ENCODE measurements at regions not wholly inside any gene's neighbourhood (a gene's known extent, or its start where the extent isn't known, plus 50 kb on each side); places are given as distances from the start of the nearest gene placed in this dataset.

- Mint-ChIP-seq H3K27me3 (peaks cover 2% of the 10 kb centered on the region), H3K27ac (no peak overlapping the region), H3K4me1 (peaks cover 6% of the 10 kb centered on the region), H3K9me3 (ENCODE audit: low read depth) (no peaks in the 10 kb centered on the region), H3K4me3 (no peak overlapping the region), H3K36me3 (no peaks in the 10 kb centered on the region)
- DNase-seq (no peak), ATAC-seq (no peak)
- CTCF ChIA-PET: interaction anchor here (0.6 kb wide), 1 partner anchor 12 kb away, joined by 3 read pairs; no protein-coding TSS in a partner anchor
These were observed 168.0 kb upstream of the IRX3 start for GRCh38 chr16:54454616-54455015.

- no peak for ATAC-seq
- Mint-ChIP-seq H3K27me3 (peaks cover 2% of the 10 kb centered on the region), H3K4me1 (peaks cover 6% of the 10 kb centered on the region), H3K4me3 (no peak overlapping the region), H3K9me3 (ENCODE audit: low read depth) (no peaks in the 10 kb centered on the region), H3K27ac (no peak overlapping the region), H3K36me3 (no peaks in the 10 kb centered on the region)
- DNase-seq: no peak
- CTCF ChIA-PET: interaction anchor here (0.6 kb wide), 1 partner anchor 13 kb away, joined by 3 read pairs; no protein-coding TSS in a partner anchor
These were observed 167.3 kb upstream of the IRX3 start for GRCh38 chr16:54453871-54454270.

DNA sequence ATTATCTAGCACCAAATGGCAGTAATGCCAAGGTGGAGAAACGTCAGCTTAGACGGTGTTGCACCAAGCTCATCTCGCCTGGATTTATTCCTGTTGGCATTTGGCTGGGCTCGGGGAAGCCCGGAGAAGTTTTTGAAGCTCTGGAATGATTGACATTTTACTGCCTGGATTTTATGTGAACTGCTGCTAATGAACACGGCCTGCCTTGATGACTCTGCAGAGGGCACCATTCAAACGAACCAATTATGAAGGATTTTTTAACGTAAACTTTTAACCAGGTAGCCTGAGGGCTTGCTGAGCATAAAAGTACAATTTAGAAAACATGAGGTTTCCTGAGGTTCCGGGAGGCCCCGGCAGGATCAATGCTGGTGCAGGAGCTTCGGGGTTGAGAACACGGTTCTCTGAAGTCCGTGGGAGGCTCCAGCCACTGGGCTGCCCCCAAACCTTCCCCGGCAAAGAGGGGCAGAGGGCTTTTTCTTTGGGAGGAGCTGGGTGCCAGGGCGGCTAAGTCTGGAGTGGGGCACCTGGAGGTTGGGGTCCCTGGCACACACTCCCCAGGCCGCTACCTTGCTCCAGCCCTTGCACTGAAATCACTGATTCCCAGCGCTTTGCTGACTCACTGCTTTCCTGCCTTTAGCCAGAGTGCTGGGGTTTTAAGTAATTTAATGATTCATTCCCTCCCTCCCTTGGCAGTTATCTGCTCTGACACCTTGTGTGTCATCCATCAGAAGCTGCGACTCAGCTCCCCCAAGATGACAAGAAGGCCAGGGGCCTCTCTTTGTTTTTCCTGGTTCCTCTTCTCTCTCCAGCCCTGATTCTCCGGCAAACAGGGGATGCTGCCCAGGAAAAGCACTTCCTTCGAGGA lies 161.2 kb upstream of the IRX3 start:
- no peak overlapping the region for H3K4me3 Mint-ChIP-seq
- DNase-seq (no peak), ATAC-seq (no peak)
- no peak overlapping the region for H3K27ac Mint-ChIP-seq
- H3K4me1 Mint-ChIP-seq: no peaks in the 10 kb centered on the region
- H3K9me3 Mint-ChIP-seq (ENCODE audit: low read depth): no peaks in the 10 kb centered on the region
- peaks cover 6% of the 10 kb centered on the region for H3K27me3 Mint-ChIP-seq
- CTCF ChIA-PET: no interaction called here
- H3K36me3 Mint-ChIP-seq: no peaks in the 10 kb centered on the region

DNA sequence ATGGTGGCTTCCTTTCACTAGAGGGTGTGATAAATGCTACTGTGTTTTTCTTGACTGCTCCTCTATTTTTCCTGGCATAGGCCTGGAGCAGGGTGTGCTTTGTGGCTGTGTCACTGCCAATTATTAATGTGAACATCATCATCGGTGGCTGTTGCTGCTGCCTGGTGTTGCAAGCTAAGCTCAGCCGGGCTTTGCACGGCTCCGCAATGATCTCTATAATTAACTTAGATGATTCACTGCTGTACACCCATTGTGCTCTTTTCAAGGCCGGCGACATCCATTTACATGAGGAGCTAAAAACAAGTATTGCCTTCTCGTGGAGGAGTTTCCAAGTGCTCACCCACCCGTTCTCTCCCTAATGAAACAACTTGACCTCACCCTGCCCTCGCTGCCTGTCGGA lies 160.1 kb upstream of the IRX3 start:
- Mint-ChIP-seq H3K27ac (no peak overlapping the region), H3K4me1 (no peaks in the 10 kb centered on the region), H3K36me3 (no peaks in the 10 kb centered on the region), H3K9me3 (ENCODE audit: low read depth) (no peaks in the 10 kb centered on the region), H3K27me3 (peaks cover 6% of the 10 kb centered on the region), H3K4me3 (no peak overlapping the region)
- CTCF ChIA-PET: no interaction called here
- DNase-seq (no peak), ATAC-seq (no peak)

DNA sequence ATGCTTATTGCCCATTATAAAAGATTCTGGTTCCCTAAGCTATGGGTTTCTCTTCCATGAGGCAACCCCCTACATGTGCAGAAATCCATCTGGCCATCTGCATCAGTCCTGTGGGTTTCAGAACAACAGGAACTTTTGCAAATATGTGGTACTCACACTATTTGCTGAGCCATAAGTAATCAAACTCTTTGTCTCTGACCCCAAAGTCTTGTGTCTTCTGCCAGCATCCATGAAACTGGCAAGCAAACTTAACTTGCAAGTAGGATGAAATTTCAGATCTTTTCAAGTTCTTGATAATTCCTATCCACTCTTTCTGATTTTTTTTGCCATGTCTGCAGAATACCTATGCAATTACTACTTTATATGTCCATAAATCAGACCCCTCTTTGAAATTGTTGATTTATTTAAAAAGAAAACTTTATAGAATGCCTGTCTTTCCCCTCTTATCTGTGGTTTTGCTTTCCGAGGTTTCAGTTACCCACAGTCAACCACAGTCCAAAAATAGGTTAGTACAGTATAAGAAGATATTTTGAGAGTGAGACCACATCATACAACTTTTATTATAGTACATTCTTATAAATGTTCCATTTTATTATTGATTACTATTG lies 158.4 kb upstream of the IRX3 start:
- ATAC-seq: no peak
- H3K27ac Mint-ChIP-seq: no peak overlapping the region
- H3K27me3 Mint-ChIP-seq: peaks cover 3% of the 10 kb centered on the region
- no peak overlapping the region for H3K4me3 Mint-ChIP-seq
- no peaks in the 10 kb centered on the region for H3K36me3 Mint-ChIP-seq
- H3K9me3 Mint-ChIP-seq (ENCODE audit: low read depth): no peaks in the 10 kb centered on the region
- H3K4me1 Mint-ChIP-seq: no peaks in the 10 kb centered on the region
- CTCF ChIA-PET: no interaction called here
- no peak for DNase-seq

DNA sequence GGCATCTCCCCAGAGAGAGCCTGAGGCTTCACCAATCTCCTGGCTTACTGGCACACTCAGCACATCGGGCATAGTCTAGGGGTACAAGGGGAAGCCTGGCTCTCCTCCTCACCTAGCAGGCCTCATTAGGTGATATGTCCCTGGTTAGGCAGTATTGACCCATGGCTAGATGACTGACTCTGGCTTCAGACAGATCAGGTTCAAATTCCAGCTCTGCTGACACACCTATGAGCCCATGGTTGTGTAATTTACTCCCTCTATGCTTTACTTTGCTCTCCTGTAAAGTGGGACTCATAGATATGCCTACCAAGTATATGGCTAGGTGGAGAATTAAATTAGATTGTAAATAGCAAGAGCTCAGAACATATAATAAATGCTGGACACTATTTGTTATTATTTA lies 157.3 kb upstream of the IRX3 start:
- DNase-seq: no peak
- no peak overlapping the region for H3K27ac Mint-ChIP-seq
- CTCF ChIA-PET: no interaction called here
- no peak overlapping the region for H3K4me3 Mint-ChIP-seq
- no peaks in the 10 kb centered on the region for H3K36me3 Mint-ChIP-seq
- H3K9me3 Mint-ChIP-seq (ENCODE audit: low read depth): no peaks in the 10 kb centered on the region
- H3K4me1 Mint-ChIP-seq: no peaks in the 10 kb centered on the region
- no peak for ATAC-seq
- H3K27me3 Mint-ChIP-seq: peaks cover 3% of the 10 kb centered on the region

DNA sequence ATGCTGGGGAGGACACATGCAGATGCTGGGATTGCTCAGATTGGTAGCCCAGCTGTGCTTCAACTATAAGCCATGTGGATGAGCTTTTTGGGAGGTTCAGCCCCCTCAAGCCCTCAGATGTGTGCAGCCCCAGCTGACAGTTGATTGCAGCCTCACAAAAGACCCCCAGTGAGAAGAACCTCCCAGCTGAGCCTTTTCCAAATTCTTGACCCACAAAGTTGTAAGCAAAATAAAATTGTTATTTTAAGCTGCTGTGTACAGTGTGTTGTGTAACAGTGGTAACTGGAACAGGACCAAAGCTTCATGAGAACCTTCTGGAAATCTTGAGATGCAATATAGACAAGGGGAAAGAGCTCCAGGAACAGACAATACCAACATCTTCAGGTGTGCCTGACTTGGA lies 156.8 kb upstream of the IRX3 start:
- Mint-ChIP-seq H3K27me3 (peaks cover 3% of the 10 kb centered on the region), H3K4me1 (no peaks in the 10 kb centered on the region), H3K27ac (no peak overlapping the region), H3K9me3 (ENCODE audit: low read depth) (no peaks in the 10 kb centered on the region), H3K36me3 (no peaks in the 10 kb centered on the region), H3K4me3 (no peak overlapping the region)
- CTCF ChIA-PET: no interaction called here
- no peak for ATAC-seq
- no peak for DNase-seq

- Mint-ChIP-seq H3K27me3 (no peaks in the 10 kb centered on the region), H3K27ac (no peak overlapping the region), H3K9me3 (ENCODE audit: low read depth) (no peaks in the 10 kb centered on the region), H3K36me3 (no peaks in the 10 kb centered on the region), H3K4me3 (no peak overlapping the region), H3K4me1 (no peaks in the 10 kb centered on the region)
- DNase-seq (no peak), ATAC-seq (no peak)
- CTCF ChIA-PET: no interaction called here
These were observed 156.3 kb upstream of the IRX3 start for GRCh38 chr16:54442864-54443263.

DNA sequence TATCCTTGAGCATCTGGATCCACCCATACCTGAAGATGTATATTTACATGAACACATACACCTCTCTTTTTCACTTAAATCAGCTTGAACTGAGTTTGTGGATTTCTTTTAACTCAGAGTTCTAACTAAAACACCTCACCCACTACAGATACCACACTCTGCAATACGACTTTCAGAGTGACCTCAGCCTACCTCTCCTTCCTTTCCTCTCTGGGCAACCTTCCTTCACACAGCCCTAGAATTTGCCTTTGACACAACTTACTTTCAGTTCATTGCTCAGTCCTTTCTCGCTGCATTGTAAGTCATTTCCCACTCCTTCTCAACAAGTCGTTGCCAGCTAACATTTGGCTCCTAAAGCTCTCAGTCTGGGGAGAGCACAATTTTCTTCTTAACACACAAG lies 151.9 kb upstream of the IRX3 start:
- no peaks in the 10 kb centered on the region for H3K36me3 Mint-ChIP-seq
- ATAC-seq: no peak
- no peak for DNase-seq
- no peaks in the 10 kb centered on the region for H3K27me3 Mint-ChIP-seq
- no peaks in the 10 kb centered on the region for H3K9me3 Mint-ChIP-seq (ENCODE audit: low read depth)
- CTCF ChIA-PET: no interaction called here
- no peak overlapping the region for H3K27ac Mint-ChIP-seq
- H3K4me3 Mint-ChIP-seq: no peak overlapping the region
- H3K4me1 Mint-ChIP-seq: no peaks in the 10 kb centered on the region

GRCh38 chr16:54437921-54438320 lies 151.3 kb upstream of the IRX3 start:
- no peak for DNase-seq
- ATAC-seq: no peak
- no peak overlapping the region for H3K27ac Mint-ChIP-seq
- no peaks in the 10 kb centered on the region for H3K36me3 Mint-ChIP-seq
- no peaks in the 10 kb centered on the region for H3K4me1 Mint-ChIP-seq
- H3K9me3 Mint-ChIP-seq (ENCODE audit: low read depth): no peaks in the 10 kb centered on the region
- H3K27me3 Mint-ChIP-seq: peaks cover 3% of the 10 kb centered on the region
- CTCF ChIA-PET: no interaction called here
- no peak overlapping the region for H3K4me3 Mint-ChIP-seq

DNA sequence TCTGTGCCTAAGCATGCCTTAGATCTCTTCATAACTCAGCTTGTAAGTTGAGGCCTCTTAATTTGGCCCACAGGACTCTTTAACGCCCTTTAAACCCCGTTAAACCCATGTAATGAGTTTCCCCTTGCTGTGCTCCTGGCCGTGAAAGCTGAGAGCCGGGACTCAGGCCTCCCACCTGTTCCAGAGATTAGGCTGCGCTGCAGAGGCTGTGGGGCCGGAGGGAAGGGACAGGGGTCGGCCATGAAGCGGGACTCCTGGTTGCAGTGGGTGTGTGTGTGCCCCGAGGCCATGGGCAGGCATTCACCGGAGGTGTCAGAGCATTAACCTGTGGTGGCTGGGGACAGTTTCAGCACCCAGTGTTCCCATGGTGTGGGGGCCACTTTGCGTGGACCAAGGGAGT lies 150.8 kb upstream of the IRX3 start:
- ATAC-seq: no peak
- Mint-ChIP-seq H3K27ac (no peak overlapping the region), H3K36me3 (no peaks in the 10 kb centered on the region), H3K4me1 (no peaks in the 10 kb centered on the region), H3K4me3 (no peak overlapping the region), H3K9me3 (ENCODE audit: low read depth) (no peaks in the 10 kb centered on the region), H3K27me3 (peaks cover 3% of the 10 kb centered on the region)
- no peak for DNase-seq
- CTCF ChIA-PET: no interaction called here

- DNase-seq: no peak
- Mint-ChIP-seq H3K27me3 (peaks cover 5% of the 10 kb centered on the region), H3K4me3 (no peak overlapping the region), H3K9me3 (ENCODE audit: low read depth) (peaks cover 2% of the 10 kb centered on the region), H3K36me3 (no peaks in the 10 kb centered on the region), H3K4me1 (peaks cover 3% of the 10 kb centered on the region), H3K27ac (no peak overlapping the region)
- ATAC-seq: no peak
- CTCF ChIA-PET: no interaction called here
These were observed 149.8 kb upstream of the IRX3 start for GRCh38 chr16:54436346-54436745.

DNA sequence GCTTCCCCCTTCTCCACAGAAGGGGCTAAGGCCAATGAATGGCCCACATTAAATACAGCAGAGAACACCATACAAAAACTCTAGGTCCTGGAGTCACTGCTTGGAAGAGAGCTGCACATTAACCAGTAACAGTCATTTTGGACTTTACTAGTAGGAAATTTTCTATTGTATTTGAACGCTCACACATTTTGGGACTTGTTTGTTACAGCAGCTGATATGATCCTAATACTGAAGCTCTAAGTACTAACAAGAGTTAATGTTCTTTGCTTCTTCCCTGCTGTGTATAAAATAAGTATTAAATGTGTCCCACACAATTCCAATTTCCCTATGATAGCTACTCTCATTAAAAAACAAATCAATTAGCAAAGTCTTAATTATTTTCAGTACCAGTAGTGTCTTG lies 148.3 kb upstream of the IRX3 start:
- Mint-ChIP-seq H3K27ac (no peak overlapping the region), H3K4me3 (no peak overlapping the region), H3K4me1 (peaks cover 7% of the 10 kb centered on the region), H3K9me3 (ENCODE audit: low read depth) (peaks cover 6% of the 10 kb centered on the region), H3K27me3 (peaks cover 20% of the 10 kb centered on the region), H3K36me3 (peaks cover 2% of the 10 kb centered on the region)
- DNase-seq: no peak
- ATAC-seq: no peak
- CTCF ChIA-PET: no interaction called here

DNA sequence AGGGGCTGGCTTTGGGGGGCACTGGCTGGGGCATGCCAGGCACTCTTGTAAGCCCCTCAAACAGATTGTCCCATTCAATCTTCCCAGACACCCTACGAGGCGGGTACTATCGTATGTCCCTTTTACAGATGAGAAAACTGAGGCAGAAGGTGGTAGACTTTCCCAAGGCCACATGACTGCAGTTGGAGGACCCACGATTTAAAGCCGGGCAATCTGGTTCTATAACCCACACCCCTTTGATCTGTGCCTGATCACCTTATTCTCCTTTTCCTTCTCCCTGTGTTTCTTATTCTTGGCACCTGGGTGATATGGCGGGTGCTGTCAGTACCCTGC lies 146.3 kb upstream of the IRX3 start:
- ATAC-seq (no peak), DNase-seq (no peak)
- Mint-ChIP-seq H3K4me1 (peaks cover 7% of the 10 kb centered on the region), H3K4me3 (no peak overlapping the region), H3K9me3 (ENCODE audit: low read depth) (peaks cover 8% of the 10 kb centered on the region), H3K36me3 (peaks cover 2% of the 10 kb centered on the region), H3K27ac (no peak overlapping the region), H3K27me3 (peaks cover 25% of the 10 kb centered on the region)
- CTCF ChIA-PET: no interaction called here
